Upper lobe of right lung (tissue), 1 donor: ENCODE measurements at regions not wholly inside any gene's neighbourhood (a gene's known extent, or its start where the extent isn't known, plus 50 kb on each side); places are given as distances from the start of the nearest gene placed in this dataset.

ENCODE experiments used
- ATAC-seq: fragments of 200-7000 bp; cut with Tn5 transposase; one replicate; pipeline ENCODE4 v1.9.1; 2020; ENCODE audit warnings: mild to moderate bottlenecking, moderate library complexity
- DNase-seq: peaks from one replicate; pipeline ENCODE4 v3.0.0-alpha.2; 2020
- H3K27ac ChIP-seq: fragments of 200-600 bp; one replicate; pipeline ENCODE4 v1.8.0; 2022
- H3K27me3 ChIP-seq: fragments of 200-600 bp; one replicate; pipeline ENCODE4 v1.8.0; 2022; ENCODE audit warnings: mild to moderate bottlenecking
- H3K36me3 ChIP-seq: fragments of 200-600 bp; one replicate; pipeline ENCODE4 v1.8.0; 2022
- H3K4me1 ChIP-seq: fragments of 200-600 bp; one replicate; pipeline ENCODE4 v1.8.0; 2022
- H3K4me3 ChIP-seq: fragments of 200-600 bp; one replicate; pipeline ENCODE4 v1.8.0; 2022; ENCODE audit warnings: mild to moderate bottlenecking
- H3K9me3 ChIP-seq: fragments of 200-600 bp; one replicate; pipeline ENCODE4 v1.8.0; 2022
- CTCF ChIP-seq: fragments of 200-600 bp; IDR thresholded peaks from one replicate; pipeline ENCODE4 v1.8.0; 2022; ENCODE audit warnings: antibody characterized with exemption
- intact Hi-C: fragments of 100-400 bp; cut with DNase I; formaldehyde crosslinking; loops from one replicate; pipeline ENCODE4 v1.11.0; 2022
- donor health status: DM: no; HTN: yes; CAD: no; lungs with severe emphysema.

DNA sequence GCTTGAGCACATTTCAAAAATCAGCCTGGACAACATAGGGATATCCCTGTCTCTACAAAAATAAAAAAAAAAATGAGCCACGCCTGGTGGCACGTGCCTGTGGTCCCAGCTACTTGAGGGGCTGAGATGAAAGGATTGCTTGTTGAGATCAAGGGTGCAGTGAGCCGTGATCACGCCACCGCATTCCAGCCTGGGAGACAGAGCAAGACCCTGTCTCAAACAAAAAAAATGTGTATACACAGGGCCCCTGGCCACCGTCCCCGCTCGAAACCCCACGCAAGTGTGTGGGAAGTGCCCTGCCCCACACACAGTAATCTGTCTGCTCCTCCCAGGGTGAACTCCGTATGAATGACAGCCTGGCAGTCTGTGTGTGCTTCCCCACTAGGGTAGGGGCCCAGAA, 93.0 kb upstream of the RPL38 start:
- intact Hi-C loops, result no loop called here
- peaks cover 27% of the 10 kb centered on the region for H3K27me3 ChIP-seq
- ATAC-seq (no peak), DNase-seq (no peak)
- no peak overlapping the region for H3K27ac ChIP-seq
- no peak overlapping the region for H3K4me3 ChIP-seq
- no peaks in the 10 kb centered on the region for H3K9me3 ChIP-seq
- H3K36me3 ChIP-seq, result no peaks in the 10 kb centered on the region
- no peak for TF ChIP-seq CTCF
- H3K4me1 ChIP-seq, result no peaks in the 10 kb centered on the region

- DNase-seq, result peak; percentile 52
- no peak overlapping the region for H3K27ac ChIP-seq
- H3K4me3 ChIP-seq, result no peak overlapping the region
- H3K36me3 ChIP-seq, result no peaks in the 10 kb centered on the region
- peaks cover 36% of the 10 kb centered on the region for H3K27me3 ChIP-seq
- no peak for TF ChIP-seq CTCF
- H3K9me3 ChIP-seq, result no peaks in the 10 kb centered on the region
- no peaks in the 10 kb centered on the region for H3K4me1 ChIP-seq
- no peak for ATAC-seq
- intact Hi-C loops, result no loop called here
Observed at GRCh38 chr17:74113326-74113725, 90.2 kb upstream of the RPL38 start.

- no peak for TF ChIP-seq CTCF
- no peak overlapping the region for H3K4me3 ChIP-seq
- H3K27me3 ChIP-seq, result peaks cover 29% of the 10 kb centered on the region
- ATAC-seq, result no peak
- no peak overlapping the region for H3K27ac ChIP-seq
- no peaks in the 10 kb centered on the region for H3K36me3 ChIP-seq
- H3K4me1 ChIP-seq, result no peaks in the 10 kb centered on the region
- DNase-seq, result peak; percentile 41
- intact Hi-C loops, result no loop called here
- H3K9me3 ChIP-seq, result no peaks in the 10 kb centered on the region
Observed at GRCh38 chr17:74113952-74114351, 89.5 kb upstream of the RPL38 start.

DNA sequence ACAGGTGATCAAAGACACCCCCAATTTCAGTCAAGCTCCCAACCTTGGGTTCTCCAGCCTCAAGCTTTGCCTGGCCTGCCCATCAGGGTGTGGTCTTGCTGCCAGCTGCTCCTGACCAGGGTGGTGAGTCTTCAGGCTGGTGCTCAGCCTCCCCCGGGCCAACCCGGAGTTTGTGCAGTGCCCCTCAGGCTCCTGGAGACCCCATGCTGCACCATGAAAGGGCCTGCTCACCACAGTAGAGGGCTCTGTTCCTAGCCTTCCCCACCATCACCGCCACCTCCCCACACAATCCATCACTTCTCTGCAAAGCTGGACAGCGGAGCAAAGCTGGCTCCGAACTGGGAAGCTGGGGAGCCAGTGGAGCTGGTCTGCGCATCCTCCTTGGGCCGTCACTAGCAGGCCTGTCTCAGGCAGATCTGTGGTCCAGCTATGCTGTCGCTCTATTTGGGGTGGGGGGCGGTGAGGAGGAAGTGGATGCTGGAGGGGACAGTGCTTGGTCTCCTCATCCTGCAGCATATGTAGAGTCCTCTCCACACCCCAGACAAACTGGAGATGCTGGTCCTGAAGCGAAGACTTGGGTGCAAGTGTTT, 88.5 kb upstream of the RPL38 start:
- H3K4me1 ChIP-seq, result no peaks in the 10 kb centered on the region
- peaks cover 25% of the 10 kb centered on the region for H3K27me3 ChIP-seq
- TF ChIP-seq CTCF, result no peak
- no peak overlapping the region for H3K27ac ChIP-seq
- H3K4me3 ChIP-seq, result no peak overlapping the region
- ATAC-seq (no peak), DNase-seq (peak; percentile 48)
- H3K36me3 ChIP-seq, result no peaks in the 10 kb centered on the region
- intact Hi-C loops, result no loop called here
- H3K9me3 ChIP-seq, result no peaks in the 10 kb centered on the region

DNA sequence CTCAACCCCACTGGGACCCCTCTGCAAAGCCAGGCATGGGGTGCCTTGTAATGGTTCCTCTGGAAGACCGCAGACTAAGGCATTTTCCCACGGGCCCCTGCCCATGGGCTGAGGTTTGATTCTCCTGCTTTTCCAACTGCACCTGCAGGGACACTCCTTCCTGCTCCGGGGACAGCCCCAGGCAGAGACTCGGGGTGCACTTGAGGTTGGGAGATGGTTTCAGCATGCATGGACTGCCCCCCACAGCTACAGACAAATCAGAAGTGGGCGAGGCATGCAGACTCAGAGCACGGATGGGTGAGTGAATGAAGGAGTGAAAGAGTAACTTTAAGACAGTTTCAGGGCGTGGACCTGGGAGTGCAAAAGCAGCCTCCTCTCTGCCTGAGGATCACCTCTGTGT, 87.9 kb upstream of the RPL38 start:
- Histone ChIP-seq H3K4me3 (no peak overlapping the region), H3K4me1 (no peaks in the 10 kb centered on the region), H3K27ac (no peak overlapping the region), H3K27me3 (peaks cover 22% of the 10 kb centered on the region), H3K36me3 (no peaks in the 10 kb centered on the region), H3K9me3 (no peaks in the 10 kb centered on the region)
- peak; percentile 48 for DNase-seq
- no peak for ATAC-seq
- intact Hi-C loops, result no loop called here
- no peak for TF ChIP-seq CTCF
